Ishikawa (cell line): ENCODE measurements at regions not wholly inside any gene's neighbourhood (a gene's known extent, or its start where the extent isn't known, plus 50 kb on each side); places are given as distances from the start of the nearest gene placed in this dataset.

Experiments
- CREB1 ChIP-seq: IDR thresholded peaks from 2 replicates; pipeline ENCODE4 v1.6.1; 2012; ENCODE audit warnings: low read depth
- EP300 ChIP-seq: IDR thresholded peaks from 2 replicates; pipeline ENCODE4 v1.6.1; 2012; ENCODE audit warnings: borderline replicate concordance
- FOXM1 ChIP-seq: IDR thresholded peaks from 2 replicates; pipeline ENCODE4 v1.6.1; 2012; ENCODE audit warnings: low read depth, borderline replicate concordance
- MAX ChIP-seq: IDR thresholded peaks from 2 replicates; pipeline ENCODE4 v1.6.1; 2012
- NFIC ChIP-seq: IDR thresholded peaks from 2 replicates; pipeline ENCODE4 v1.6.1; 2012
- RAD21 ChIP-seq: IDR thresholded peaks from 2 replicates; pipeline ENCODE4 v1.6.1; 2012; ENCODE audit warnings: low read depth
- TAF1 ChIP-seq: IDR thresholded peaks from 2 replicates; pipeline ENCODE4 v1.6.1; 2012; ENCODE audit warnings: low read depth, mild to moderate bottlenecking
- TEAD4 ChIP-seq: IDR thresholded peaks from 2 replicates; pipeline ENCODE4 v1.6.1; 2012
- USF1 ChIP-seq: IDR thresholded peaks from 2 replicates; pipeline ENCODE4 v1.6.1; 2012

- no peak for TF ChIP-seq RAD21
- no peak for TF ChIP-seq EP300
- TF ChIP-seq CREB1 = no peak
- TF ChIP-seq MAX = no peak
- TF ChIP-seq TEAD4 = no peak
- TF ChIP-seq USF1 = no peak
- TF ChIP-seq TAF1 = no peak
- no peak for TF ChIP-seq FOXM1
- no peak for TF ChIP-seq NFIC
These were observed 90.1 kb upstream of the KCNJ18 start for GRCh38 chr17:21602176-21602575.

DNA sequence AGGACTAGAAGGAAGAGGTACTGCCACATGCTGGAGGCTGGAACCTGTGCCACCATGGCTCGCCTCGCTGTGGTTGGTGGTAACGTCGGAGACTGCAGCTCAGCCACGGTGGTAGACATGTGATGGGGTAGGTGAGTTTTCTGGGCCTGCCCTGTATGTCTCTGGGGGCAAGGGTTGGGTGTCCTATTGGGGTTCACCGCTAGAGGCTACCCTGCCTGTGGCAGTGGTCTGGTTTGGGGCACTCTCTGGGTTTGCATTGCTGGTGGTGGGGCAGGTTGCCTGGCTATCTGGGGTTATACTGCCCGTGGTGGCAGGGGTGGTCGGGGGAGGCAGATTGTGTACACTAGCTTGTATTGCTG lies 79.3 kb upstream of the KCNJ18 start:
- no peak for TF ChIP-seq NFIC
